Muscle of back (tissue), 3 donors: ENCODE measurements at regions not wholly inside any gene's neighbourhood (a gene's known extent, or its start where the extent isn't known, plus 50 kb on each side); places are given as distances from the start of the nearest gene placed in this dataset.
A peak's percentile ranks its signal among the peaks of the same experiment; 100 is the strongest.

Experiments used
- DNase-seq, 3 donors: peaks; one replicate each; pipeline versions ENCODE4 v3.0.0 to v3.0.0-alpha.2; 2013

DNA sequence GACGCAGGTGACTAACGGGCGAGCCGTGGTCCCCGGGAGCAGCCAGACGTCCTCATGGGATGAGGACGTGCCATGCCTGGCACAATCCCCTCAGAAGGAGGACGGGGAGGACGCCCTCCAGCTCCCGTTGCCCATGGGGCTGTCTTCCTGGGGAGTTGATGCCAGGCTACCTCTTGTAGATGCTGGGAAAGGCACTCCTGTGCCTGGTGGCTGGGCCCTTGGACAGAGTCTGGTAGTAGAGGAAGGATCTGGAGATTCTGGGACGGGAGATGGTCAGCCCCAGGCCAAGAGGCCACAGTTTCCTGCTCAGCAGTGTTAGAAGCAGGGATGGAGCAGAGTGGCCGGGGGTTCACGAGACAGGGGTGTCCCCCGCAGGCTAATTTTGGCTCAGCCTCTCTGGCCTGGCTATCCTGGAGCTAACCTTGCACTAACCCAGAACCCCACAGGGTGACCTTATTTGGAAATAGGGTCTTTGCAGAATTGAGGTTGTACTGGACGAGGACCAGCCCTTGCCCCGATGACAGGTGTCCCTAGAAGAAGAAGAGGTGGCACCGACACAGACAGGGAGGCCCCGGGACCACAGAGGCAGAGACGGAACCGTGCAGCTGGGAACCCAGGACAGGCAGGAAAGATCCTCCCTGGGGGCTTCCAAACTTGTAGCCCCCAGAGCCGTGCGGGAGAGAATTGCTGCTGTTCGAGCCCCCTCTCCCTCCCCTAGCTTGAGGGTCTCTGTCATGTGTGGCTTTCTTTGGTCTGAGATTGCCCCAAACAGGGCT is 50.1 kb upstream of the ADRA2C start:
- no peak for DNase-seq

GRCh38 chr4:3715061-3715854 is 50.9 kb upstream of the ADRA2C start:
- no peak for DNase-seq

DNA sequence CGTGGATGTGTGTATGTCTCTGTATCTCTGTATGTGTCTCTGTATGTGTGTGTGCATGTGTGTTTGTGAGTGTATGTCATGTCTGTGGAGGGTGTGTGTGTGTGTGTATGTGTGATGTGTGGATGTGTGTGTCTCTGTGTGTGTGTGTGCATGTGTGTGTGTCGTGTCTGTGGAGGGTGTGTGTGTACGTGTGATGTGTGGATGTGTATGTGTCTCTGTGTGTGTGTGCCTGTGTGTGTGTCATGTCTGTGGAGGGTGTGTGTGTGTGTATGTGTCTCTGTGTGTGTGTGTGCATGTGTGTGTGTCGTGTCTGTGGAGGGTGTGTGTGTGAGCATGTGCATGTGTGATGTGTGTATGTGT is 51.6 kb upstream of the ADRA2C start:
- no peak for DNase-seq

GRCh38 chr4:3713817-3714641 is 52.2 kb upstream of the ADRA2C start:
- DNase-seq = no peak

DNA sequence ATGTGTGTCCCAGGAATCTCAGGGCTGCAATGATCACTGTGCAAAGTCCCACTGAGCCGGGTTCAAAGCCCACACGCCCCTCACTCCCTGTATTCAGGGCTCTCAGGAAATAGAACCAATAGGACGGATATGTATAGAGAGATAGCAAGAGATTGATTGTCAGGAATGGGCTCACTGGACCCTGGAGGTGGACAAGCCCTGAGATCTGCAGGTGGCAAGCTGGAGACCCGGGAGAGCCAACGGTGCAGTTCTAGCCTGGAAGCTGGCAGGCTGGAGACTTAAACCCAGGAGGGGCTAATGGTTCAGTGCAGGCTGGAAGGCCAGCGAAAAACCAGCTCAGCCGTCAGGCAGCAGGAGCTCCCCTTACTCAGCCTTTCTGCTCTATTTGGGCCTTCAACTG is 52.8 kb upstream of the ADRA2C start:
- DNase-seq = no peak

GRCh38 chr4:3712936-3713335 is 53.2 kb upstream of the ADRA2C start:
- DNase-seq = no peak

GRCh38 chr4:3712112-3712805 is 53.9 kb upstream of the ADRA2C start:
- DNase-seq = no peak

DNA sequence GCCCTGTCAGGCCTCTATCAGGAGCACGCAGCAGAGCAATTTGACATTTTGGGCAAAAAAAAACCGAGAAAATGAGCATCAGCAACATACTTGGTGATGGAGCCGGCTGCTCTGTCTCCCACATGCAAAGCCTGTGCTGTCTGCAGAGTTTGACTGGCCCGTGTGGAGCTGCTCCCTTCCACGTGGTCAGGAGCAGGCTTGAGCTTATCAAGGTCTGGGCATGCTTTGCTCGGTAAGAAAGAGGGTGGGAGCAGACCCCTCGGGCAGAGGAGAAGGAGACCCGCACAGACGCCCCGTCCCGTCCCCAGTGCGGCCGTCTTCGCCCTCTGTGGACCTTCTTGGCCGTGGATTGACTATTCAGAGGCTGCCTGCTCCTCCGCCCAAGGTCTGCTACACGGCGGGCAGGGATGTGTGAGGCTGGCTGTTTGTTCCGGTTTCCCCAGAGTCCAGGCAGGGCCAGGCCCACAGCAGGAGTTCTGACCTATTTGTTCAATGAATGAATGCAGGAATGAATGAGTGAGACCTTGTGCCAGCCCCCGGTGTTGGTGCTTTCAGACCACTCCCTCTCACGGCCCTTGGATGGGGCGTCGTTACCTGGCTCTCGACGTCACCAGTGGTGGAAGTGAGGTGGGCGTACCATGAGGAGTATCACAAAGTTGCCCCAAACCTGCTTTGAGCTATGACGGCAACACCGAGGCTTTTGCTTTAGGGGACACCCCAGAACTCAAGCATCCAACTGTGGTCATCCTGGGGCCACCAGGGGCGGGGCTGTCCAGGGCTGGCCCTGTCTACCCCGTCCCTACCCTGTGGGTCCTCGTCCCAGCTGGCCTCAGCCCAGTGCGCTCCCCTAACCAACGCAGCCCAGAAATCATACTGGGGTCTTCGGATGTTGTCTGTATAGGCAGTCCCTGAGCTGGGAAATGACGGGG is 54.7 kb upstream of the ADRA2C start:
- DNase-seq = no peak

GRCh38 chr4:3710451-3711182 is 55.6 kb upstream of the ADRA2C start:
- DNase-seq = no peak

GRCh38 chr4:3709846-3710441 is 56.2 kb upstream of the ADRA2C start:
- DNase-seq = no peak

DNA sequence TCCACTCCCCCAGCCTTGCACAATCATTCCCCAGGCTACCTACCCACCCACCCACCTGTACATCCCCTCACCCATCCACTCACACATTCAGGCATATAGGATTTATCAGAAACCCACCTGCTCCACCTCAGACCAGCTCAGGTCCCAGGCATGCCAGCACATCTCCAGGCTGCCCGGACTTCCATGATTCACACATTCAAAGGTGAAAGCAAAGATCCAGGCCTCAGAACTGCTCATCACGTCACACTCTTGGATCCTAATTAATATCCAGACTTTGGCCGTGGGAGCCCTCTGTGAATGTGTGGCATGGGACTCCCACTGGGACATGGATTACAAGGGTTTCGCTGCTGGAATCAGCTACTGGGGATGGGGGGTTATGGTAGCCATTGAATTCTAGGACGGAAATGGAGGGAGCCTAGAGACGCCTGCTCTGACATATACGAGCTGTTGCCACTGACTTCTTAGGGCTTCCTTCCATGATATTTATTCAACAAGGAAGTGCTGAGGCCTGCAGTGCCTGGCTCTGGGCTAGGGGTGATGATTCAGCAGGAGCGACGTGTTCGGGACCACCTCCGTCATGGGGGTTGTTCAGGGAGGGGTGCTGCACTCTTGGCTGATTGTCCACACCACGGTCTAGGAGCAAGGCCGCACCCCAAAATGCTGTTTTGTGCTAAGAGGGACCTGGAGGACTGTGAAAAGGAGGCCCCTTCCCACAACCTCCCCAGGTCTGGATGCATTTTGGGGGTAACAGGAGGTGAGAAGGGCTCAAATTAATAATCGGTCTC is 56.9 kb upstream of the ADRA2C start:
- DNase-seq = no peak

GRCh38 chr4:3708611-3709010 is 57.6 kb upstream of the ADRA2C start:
- DNase-seq = no peak

DNA sequence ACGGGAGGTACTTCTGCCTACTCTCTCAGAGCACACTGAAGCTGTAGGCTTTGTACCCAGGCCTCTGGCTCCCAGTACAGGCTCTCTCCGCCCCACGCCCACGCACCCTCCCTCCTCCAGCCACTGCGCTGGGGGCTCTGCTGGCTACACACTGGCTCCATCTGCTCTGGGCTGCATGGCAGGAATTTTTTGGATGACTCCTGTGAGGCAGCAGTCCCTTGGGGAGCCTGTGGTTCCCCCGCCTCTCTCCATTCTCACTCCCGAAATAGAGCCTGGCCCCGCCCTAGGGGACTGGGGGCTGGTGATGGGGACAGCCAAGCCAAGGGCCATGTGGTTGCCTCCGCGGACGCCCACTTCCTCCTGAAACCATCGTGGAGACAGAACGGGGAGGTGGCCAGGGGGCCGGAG is 58.1 kb upstream of the ADRA2C start:
- DNase-seq = peak; percentile 30 to 59 (median 56)

- DNase-seq = peak; percentile 16 to 29 (median 27)
Observed at GRCh38 chr4:3707423-3708102, 58.6 kb upstream of the ADRA2C start.

- no peak for DNase-seq
Observed at GRCh38 chr4:3706565-3707422, 59.4 kb upstream of the ADRA2C start.

- no peak for DNase-seq
Observed at GRCh38 chr4:3706111-3706511, 60.1 kb upstream of the ADRA2C start.
